H1 (cell line): ENCODE measurements at regions not wholly inside any gene's neighbourhood (a gene's known extent, or its start where the extent isn't known, plus 50 kb on each side); places are given as distances from the start of the nearest gene placed in this dataset.

Source experiments
- CTCF ChIA-PET: fragments of 300-600 bp; sonication (Branson Sonifier 250); formaldehyde crosslinking; loops from one replicate; lab custom pipeline; 2021; ENCODE audit not compliant: partially characterized antibody; lab: Charles Lee
- POLR2A ChIA-PET: fragments of 300-600 bp; sonication (Branson Sonifier 250); formaldehyde crosslinking; loops from one replicate; lab custom pipeline; 2021; ENCODE audit warnings: inconsistent platforms; ENCODE audit not compliant: partially characterized antibody; lab: Charles Lee
- DNase-seq, 2 experiments: peaks; one replicate each; pipeline versions ENCODE4 v3.0.0 to v3.0.0-alpha.2; 2010 to 2022; ENCODE audit warnings: low spot score in 2 of 2, low read depth in 1 of 2, mixed read lengths in 1 of 2
- FAIRE-seq: peaks from 2 replicates; lab custom pipeline; 2011; peaks lifted over from hg19 to GRCh38; lab: Jason Lieb, UNC
- H2AFZ ChIP-seq: 2 replicates; pipeline ENCODE4 v1.8.1; 2012; ENCODE audit warnings: low read length, inconsistent platforms
- H2AK5ac ChIP-seq: 2 replicates; pipeline ENCODE4 v1.6.1; 2013; ENCODE audit warnings: low read depth, low read length
- H2BK120ac ChIP-seq: replicated peaks from 2 replicates; pipeline ENCODE3; 2013; ENCODE audit warnings: low read depth, low read length, inconsistent platforms
- H2BK12ac ChIP-seq: 2 replicates; pipeline ENCODE4 v1.6.1; 2013; ENCODE audit warnings: low read depth, low read length
- H2BK15ac ChIP-seq: 2 replicates; pipeline ENCODE4 v1.6.1; 2013; ENCODE audit warnings: low read length
- H2BK20ac ChIP-seq: 2 replicates; pipeline ENCODE4 v1.6.1; 2013; ENCODE audit warnings: low read length
- H2BK5ac ChIP-seq: 2 replicates; pipeline ENCODE4 v1.6.1; 2013; ENCODE audit warnings: low read depth, low read length
- H3K14ac ChIP-seq: 2 replicates; pipeline ENCODE4 v1.6.1; 2013; ENCODE audit warnings: inconsistent platforms; ENCODE audit not compliant: insufficient read length
- H3K18ac ChIP-seq: 2 replicates; pipeline ENCODE4 v1.6.1; 2013; ENCODE audit warnings: low read length; ENCODE audit errors: extremely low read depth
- H3K23ac ChIP-seq: 2 replicates; pipeline ENCODE4 v1.6.1; 2013; ENCODE audit warnings: inconsistent platforms; ENCODE audit not compliant: insufficient read length
- H3K23me2 ChIP-seq: 2 replicates; pipeline ENCODE4 v1.6.1; 2013; ENCODE audit warnings: low read depth, low read length
- H3K27ac ChIP-seq: 2 replicates; pipeline ENCODE4 v1.6.1; 2011; ENCODE audit warnings: low read depth, low read length, inconsistent platforms
- H3K27me3 ChIP-seq, 4 experiments: replicated peaks in 1 of 4; 1 replicate in 1 of 4; 2 replicates in 3 of 4; pipeline versions ENCODE4 v1.6.1 to v1.8.1; 2011 to 2013; ENCODE audit warnings: low read length in 3 of 4, mild to moderate bottlenecking in 3 of 4, inconsistent platforms in 2 of 4, mixed read lengths in 2 of 4, moderate library complexity in 1 of 4; ENCODE audit not compliant: control insufficient read depth in 3 of 4, insufficient read depth in 3 of 4; ENCODE audit errors: extremely low read depth in 1 of 4
- H3K36me3 ChIP-seq, 4 experiments: 2 replicates each; pipeline versions ENCODE4 v1.6.1 to v1.8.1; 2011 to 2013; ENCODE audit warnings: mild to moderate bottlenecking in 4 of 4, low read length in 3 of 4, moderate library complexity in 2 of 4, control low read depth in 1 of 4, inconsistent platforms in 1 of 4; ENCODE audit not compliant: insufficient read depth in 4 of 4, control insufficient read depth in 2 of 4
- H3K4ac ChIP-seq: replicated peaks from 2 replicates; pipeline ENCODE3; 2013; ENCODE audit warnings: low read length, low read depth, mixed read lengths, inconsistent platforms; ENCODE audit not compliant: insufficient read length
- H3K4me1 ChIP-seq, 4 experiments: replicated peaks in 1 of 4; 1 replicate in 1 of 4; 2 replicates in 3 of 4; pipeline versions ENCODE4 v1.6.1 to v1.8.1; 2011 to 2013; ENCODE audit warnings: low read length in 3 of 4, inconsistent platforms in 2 of 4, mixed read lengths in 1 of 4; ENCODE audit not compliant: insufficient read depth in 4 of 4, control insufficient read depth in 3 of 4
- H3K4me2 ChIP-seq, 2 experiments: 2 replicates each; pipeline versions ENCODE4 v1.6.1 to v1.8.1; 2011 to 2013; ENCODE audit warnings: low read depth in 2 of 2, low read length in 2 of 2, control low read depth in 1 of 2, inconsistent platforms in 1 of 2, mild to moderate bottlenecking in 1 of 2; ENCODE audit not compliant: insufficient read depth in 1 of 2
- H3K4me3 ChIP-seq, 4 experiments: fragments of 200-600, 300-600 bp in 1 of 4; sonication (generic), shearing (Covaris generic), sonication (Bioruptor Twin) in 1 of 4; 2 replicates each; pipeline versions ENCODE4 v1.5.1 to v1.8.1; 2011 to 2016; ENCODE audit warnings: low read length in 4 of 4, low read depth in 3 of 4, control low read depth in 2 of 4, inconsistent platforms in 2 of 4, mild to moderate bottlenecking in 2 of 4, mixed read lengths in 1 of 4, moderate library complexity in 1 of 4; ENCODE audit not compliant: insufficient read depth in 2 of 4; ENCODE audit errors: extremely low read depth in 1 of 4
- H3K56ac ChIP-seq: replicated peaks from 2 replicates; pipeline ENCODE3; 2013; ENCODE audit warnings: low read depth, mild to moderate bottlenecking, mixed read lengths, low read length, inconsistent platforms; ENCODE audit not compliant: insufficient read length
- H3K79me1 ChIP-seq: 2 replicates; pipeline ENCODE4 v1.6.1; 2013; ENCODE audit warnings: low read depth, low read length, control low read depth
- H3K79me2 ChIP-seq, 2 experiments: 2 replicates each; pipeline versions ENCODE4 v1.6.1 to v1.8.1; 2012 to 2013; ENCODE audit warnings: low read length in 2 of 2, mild to moderate bottlenecking in 2 of 2, inconsistent platforms in 1 of 2; ENCODE audit not compliant: insufficient read depth in 2 of 2, control insufficient read depth in 1 of 2
- H3K9ac ChIP-seq, 4 experiments: replicated peaks in 1 of 4; 1 replicate in 1 of 4; 2 replicates in 3 of 4; pipeline versions ENCODE4 v1.6.1 to v1.8.1; 2011 to 2013; ENCODE audit warnings: low read depth in 3 of 4, low read length in 3 of 4, control low read depth in 2 of 4, mild to moderate bottlenecking in 2 of 4, moderate library complexity in 2 of 4, inconsistent platforms in 1 of 4; ENCODE audit errors: extremely low read depth in 1 of 4
- H3K9me3 ChIP-seq, 2 experiments: 2 replicates each; pipeline versions ENCODE4 v1.6.1 to v1.8.1; 2012 to 2013; ENCODE audit warnings: mild to moderate bottlenecking in 2 of 2, moderate library complexity in 2 of 2, control low read depth in 1 of 2, inconsistent platforms in 1 of 2, low read depth in 1 of 2, low read length in 1 of 2, mixed read lengths in 1 of 2; ENCODE audit not compliant: insufficient read depth in 2 of 2
- H4K20me1 ChIP-seq, 2 experiments: replicated peaks in 1 of 2; 2 replicates each; pipeline versions ENCODE3 to v1.8.1; 2011 to 2013; ENCODE audit warnings: inconsistent platforms in 2 of 2, low read length in 2 of 2, mild to moderate bottlenecking in 1 of 2; ENCODE audit not compliant: insufficient read depth in 2 of 2, control insufficient read depth in 1 of 2
- H4K5ac ChIP-seq: 2 replicates; pipeline ENCODE4 v1.6.1; 2013; ENCODE audit warnings: low read length, low read depth, mixed read lengths, inconsistent platforms; ENCODE audit not compliant: insufficient read length
- H4K8ac ChIP-seq: 2 replicates; pipeline ENCODE4 v1.8.0; 2013; ENCODE audit warnings: mild to moderate bottlenecking, moderate library complexity, low read length, inconsistent platforms; ENCODE audit not compliant: insufficient read depth; ENCODE audit errors: extremely low read depth
- H4K91ac ChIP-seq: replicated peaks from 2 replicates; pipeline ENCODE3; 2013; ENCODE audit warnings: low read length, mixed read lengths, inconsistent platforms; ENCODE audit not compliant: insufficient read length
- BRCA1 ChIP-seq: IDR thresholded peaks from 2 replicates; pipeline ENCODE4 v1.6.1; 2012; ENCODE audit warnings: low read depth, low read length, improper control_type of control experiment
- CBX5 ChIP-seq: fragments of 300-800, 300-1000 bp; sonication (generic); IDR thresholded peaks from 2 replicates; pipeline ENCODE4 v1.7.1; 2016; ENCODE audit warnings: antibody characterized with exemption, low read length, low read depth
- FOSL1 ChIP-seq: IDR thresholded peaks from 2 replicates; pipeline ENCODE4 v1.6.1; 2011; ENCODE audit warnings: mild to moderate bottlenecking, low read depth, low read length, moderate library complexity; ENCODE audit not compliant: insufficient read depth
- KDM1A ChIP-seq: fragments of 200-600, 300-600 bp; sonication (generic); IDR thresholded peaks from 2 replicates; pipeline ENCODE4 v1.7.1; 2016; ENCODE audit warnings: mild to moderate bottlenecking, low read length, borderline replicate concordance
- MAFK ChIP-seq: IDR thresholded peaks from 2 replicates; pipeline ENCODE4 v1.6.1; 2012; ENCODE audit warnings: low read depth, mild to moderate bottlenecking, improper control_type of control experiment, low read length
- SUZ12 ChIP-seq: fragments of 200-600 bp; sonication (generic); IDR thresholded peaks from 2 replicates; pipeline ENCODE4 v1.6.1; 2012; ENCODE audit warnings: mild to moderate bottlenecking, inconsistent platforms, low read length, moderate library complexity, mixed read lengths
- WGBS, 2 experiments: shearing (Covaris generic) in 1 of 2; methylation state at CpG; one replicate each; pipeline versions ENCODE4 v1.1.6 to v1.1.7; 2013 to 2015; ENCODE audit warnings: low lambda C conversion rate in 2 of 2, mixed read lengths in 2 of 2, inconsistent platforms in 1 of 2, low coverage in 1 of 2, missing lambda C conversion rate in 1 of 2; ENCODE audit not compliant: insufficient replicate concordance in 2 of 2, insufficient coverage in 1 of 2, insufficient read length in 1 of 2; ENCODE audit errors: extremely low coverage in 1 of 2, missing lambda C conversion rate in 1 of 2; 5-methylcytosine and 5-hydroxymethylcytosine counted together

DNA sequence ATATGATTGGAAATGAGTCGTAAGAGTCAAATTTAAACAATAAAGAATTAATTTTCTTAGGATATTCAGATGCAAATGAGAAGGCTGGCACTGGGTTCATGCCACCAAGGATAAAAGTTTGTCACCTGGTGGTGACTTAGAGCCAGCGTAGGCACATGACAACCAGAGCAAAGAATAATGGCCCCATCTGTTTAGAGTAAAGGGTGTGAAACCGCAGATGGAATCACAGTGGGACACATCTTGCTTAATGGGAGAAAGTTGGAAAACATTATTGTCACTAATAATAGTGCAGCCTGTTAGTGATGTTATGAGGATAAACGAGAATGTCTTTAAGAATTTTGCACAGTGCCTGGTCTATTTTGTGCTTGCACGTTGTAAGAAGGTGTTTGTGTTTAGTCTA, 727.8 kb downstream of the QKI start:
- H3K27ac ChIP-seq: no peak overlapping the region

More for the DNA sequence above, 727.8 kb downstream of the QKI start:
- 89% methylated on average over 5 of the region's 5 CpGs; no CpG with 5 or more reads in 1 of the 2 experiments for WGBS, 2 experiments
- Histone ChIP-seq H4K91ac (no peak overlapping the region), H2BK5ac (no peak overlapping the region), H3K79me1 (no peaks in the 10 kb centered on the region), H4K8ac (no peak overlapping the region), H3K23me2 (no peaks in the 10 kb centered on the region), H2AK5ac (no peak overlapping the region), H3K56ac (no peak overlapping the region), H3K23ac (no peak overlapping the region), H3K4me2 (no peak overlapping the region), H3K14ac (no peak overlapping the region), H2AFZ (no peak overlapping the region), H3K4ac (no peak overlapping the region), H3K9ac (no peak overlapping the region), H3K79me2 (no peaks in the 10 kb centered on the region), H2BK12ac (no peak overlapping the region), H3K4me1 (no peaks in the 10 kb centered on the region), H3K9me3 (no peaks in the 10 kb centered on the region), H4K5ac (no peak overlapping the region), H3K36me3 (no peaks in the 10 kb centered on the region), H3K18ac (no peak overlapping the region), H4K20me1 (no peaks in the 10 kb centered on the region), H2BK20ac (no peak overlapping the region), H2BK15ac (no peak overlapping the region), H3K27me3 (no peaks in the 10 kb centered on the region), H3K4me3 (no peak overlapping the region), H2BK120ac (no peak overlapping the region)
- DNase-seq (no peak), FAIRE-seq (no peak)
- TF ChIP-seq BRCA1 (no peak), FOSL1 (no peak), MAFK (no peak), CBX5 (no peak), KDM1A (no peak), SUZ12 (no peak)
- ChIA-PET POLR2A (no interaction called here), CTCF (interaction anchor here (1.0 to 1.5 kb wide), 3 partner anchors 8 to 276 kb away, joined by 3 read pairs; no protein-coding TSS in a partner anchor)
